NOMO-1 (cell line): ENCODE measurements at regions not wholly inside any gene's neighbourhood (a gene's known extent, or its start where the extent isn't known, plus 50 kb on each side); places are given as distances from the start of the nearest gene placed in this dataset.
"Not testable (repeated sequence)": the region's sequence is repeated elsewhere in the genome, so short reads cannot be mapped to it uniquely, and the experiment has no call there.

Experiments used
- DNase-seq, 2 experiments: peaks; one replicate each; lab custom pipeline; 2025; ENCODE audit not compliant: unreplicated experiment in 2 of 2; lab: John Stamatoyannopoulos, UW

DNA sequence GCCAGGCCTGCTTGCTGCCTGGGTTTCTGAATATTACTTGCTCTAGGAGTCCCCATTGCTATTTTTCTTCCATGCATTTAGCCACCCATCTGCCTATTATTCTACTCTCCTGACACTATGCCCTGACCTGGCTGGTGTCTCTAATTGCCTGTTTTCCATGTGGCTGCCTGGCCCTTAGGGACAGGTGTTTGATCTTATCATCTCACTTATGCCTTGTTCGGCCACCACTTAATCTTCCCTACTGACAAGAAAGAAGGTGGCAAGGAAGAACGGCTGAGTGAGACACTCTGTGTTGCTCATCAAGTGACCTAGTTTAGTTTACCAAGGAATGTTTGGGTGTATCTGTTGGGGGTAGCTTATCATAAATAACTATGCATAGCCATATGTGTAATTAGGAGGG, 50.4 kb upstream of the RAPH1 start:
- no peak for DNase-seq

DNA sequence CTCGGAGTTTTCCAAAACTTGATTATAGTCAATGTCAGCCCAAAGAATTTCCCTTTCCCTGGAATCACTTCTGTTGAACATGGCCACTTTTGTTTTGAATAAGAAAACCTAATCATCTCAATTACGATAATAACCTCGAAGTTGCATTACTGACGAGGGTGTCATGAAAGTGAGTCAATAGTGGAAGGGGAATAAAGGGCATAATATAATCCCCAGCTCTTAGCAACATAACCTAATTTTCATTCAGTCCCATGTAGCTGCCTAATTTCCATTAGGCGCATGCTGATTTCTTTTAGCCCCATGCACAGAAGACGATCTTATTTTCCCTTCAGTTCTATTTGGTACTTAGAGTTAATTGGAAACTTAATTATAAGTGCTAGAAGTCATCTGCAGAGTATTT, 51.1 kb upstream of the RAPH1 start:
- DNase-seq, result no peak

DNA sequence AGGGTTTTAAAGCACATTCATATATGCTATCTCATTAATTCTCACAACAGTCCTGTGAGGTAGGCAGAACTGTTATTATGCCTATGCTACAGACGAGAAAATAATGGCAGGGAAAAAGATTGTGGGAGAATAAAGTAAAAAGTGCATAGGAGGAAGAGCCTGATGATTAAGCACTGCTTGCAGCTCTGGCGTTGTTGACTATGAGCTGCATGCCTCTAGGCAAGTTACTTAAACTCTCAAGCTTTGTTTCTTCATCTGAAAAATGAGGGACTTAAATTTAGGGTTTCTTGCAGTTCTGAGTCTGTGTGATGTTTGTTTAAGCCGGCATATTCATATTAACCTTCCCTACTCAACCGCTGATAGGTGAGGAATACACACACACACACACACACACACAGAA, 51.6 kb upstream of the RAPH1 start:
- no peak for DNase-seq

DNA sequence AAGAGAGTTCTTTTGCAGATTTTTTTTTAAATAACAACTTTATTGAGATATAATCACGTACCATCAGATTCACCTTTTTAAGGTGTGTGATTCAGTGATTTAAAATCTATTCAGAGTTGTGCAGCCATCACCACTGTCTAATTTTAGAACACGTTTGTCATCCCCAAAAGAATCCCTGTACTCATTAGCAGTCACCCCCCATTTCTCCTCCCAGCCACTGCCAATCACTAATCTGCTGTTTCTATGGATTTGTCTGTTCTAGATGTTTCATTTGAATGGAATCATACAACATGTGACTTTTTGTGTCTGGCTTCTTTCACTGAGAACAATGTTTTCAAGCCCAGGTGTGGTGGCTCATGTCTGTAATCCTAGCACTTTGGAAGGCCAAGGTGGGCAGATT, 55.4 kb upstream of the RAPH1 start:
- DNase-seq, result no peak

DNA sequence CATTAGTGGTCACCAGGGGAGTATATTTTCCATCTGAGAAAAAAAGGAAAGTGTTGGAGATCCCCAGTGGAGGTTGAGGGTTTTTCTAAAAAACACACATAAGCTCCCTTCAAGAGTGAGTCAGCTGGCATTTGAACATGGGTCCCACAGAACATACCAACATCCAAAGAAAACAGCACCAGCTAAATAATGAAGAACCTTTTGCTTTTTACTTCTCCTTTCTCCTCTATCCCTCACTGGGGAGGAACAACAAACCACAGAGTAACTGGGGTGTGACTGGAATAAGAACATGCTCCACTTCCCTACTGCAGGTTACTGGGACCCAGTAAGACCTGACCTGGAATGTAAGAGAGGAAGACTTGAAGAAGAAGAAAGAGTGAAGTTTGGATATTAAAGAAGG, 56.5 kb upstream of the RAPH1 start:
- peak; percentile 13 to 61 for DNase-seq

DNA sequence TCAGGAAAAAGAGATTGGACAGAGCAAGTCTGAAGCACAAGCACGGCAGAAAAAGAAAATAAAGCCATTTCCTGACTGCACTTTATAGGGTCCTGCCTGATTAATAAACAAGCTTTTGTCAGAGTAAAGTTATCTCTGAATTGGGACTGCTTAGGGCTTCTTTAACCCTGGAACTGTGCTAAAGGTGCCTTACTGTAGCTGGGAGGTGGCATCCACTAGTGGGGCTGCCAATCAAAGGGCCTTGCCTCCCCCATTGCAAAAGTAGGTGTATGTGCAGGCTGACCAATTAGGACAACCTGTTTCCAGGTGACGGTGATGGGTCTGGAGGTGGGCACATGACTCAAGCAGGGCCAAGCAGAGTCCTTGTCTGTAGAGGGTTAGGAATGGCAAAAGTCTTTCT, 57.4 kb upstream of the RAPH1 start:
- no peak for DNase-seq

DNA sequence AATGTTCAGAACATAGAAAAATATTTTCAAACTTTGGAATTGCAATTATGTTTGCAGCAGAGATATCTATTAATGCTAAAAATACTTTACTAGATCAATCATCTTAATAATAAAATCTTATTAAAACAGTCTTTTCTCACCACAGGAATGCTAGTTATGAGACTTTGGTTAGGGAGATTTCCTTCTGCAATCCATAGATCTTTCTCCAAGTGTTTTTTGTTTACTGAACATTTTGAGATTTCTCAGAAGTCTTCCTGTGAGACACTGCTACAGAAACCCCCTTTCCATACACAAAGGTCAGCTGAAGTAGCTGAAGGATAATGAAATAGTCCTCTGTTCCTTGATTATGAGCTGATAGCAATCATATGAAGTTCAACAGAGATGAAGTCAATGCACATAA, 59.4 kb upstream of the RAPH1 start:
- no peak for DNase-seq

DNA sequence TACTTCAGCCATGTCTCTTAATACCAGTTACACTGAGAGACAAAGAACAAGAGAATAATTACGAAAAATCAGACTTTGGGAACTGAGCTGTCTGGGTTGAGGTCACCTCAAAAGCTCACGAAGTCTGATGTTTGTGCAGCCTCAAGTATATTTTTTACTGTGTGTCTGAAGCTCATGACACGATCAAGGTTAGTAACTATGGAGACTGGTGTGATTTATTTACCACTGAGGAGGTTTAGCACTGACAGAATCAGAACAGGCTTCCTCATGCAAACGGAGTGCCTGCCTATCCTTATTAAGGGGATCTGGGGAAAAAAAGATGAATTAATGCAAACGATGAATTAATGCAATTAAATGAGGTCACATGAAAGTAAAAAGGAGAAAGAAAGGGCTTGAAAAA, 61.1 kb upstream of the RAPH1 start:
- no peak for DNase-seq

DNA sequence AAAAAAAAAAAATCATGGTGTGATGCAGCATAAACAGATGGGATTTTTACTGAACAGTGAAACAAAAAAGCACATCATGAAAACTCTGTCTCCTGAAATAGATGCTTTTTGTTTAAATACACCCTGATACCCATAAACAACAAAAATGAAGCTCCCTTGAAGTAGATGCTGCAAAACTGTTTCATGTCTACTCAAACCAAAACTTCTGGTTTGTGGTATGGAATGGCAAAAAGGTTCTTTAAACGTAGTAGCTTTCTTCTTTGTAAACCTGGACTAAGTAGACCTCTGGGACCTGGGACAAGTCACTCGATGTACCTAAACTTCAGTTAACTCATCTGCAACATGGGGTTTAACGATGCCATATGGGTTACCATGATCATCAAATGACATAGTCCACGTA, 64.4 kb upstream of the RAPH1 start:
- no peak for DNase-seq

DNA sequence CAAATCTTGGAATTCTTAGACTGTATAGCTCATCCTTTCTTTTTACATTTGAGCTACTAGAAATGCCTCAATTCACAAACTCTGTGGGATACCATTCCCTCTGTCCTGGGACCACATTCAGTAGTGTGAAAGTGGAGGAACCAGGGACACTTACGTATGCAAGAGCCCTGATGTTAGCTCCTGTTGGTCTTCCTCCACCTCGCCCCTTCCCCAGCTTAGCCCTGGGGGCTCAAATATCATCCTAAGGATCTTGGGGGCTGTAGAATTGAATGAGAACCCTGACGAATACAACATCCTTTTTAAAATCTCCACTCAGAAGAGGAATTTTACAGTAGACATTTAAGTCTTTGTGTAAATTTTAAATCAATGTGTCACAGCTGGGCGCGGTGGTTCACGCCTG, 65.2 kb upstream of the RAPH1 start:
- no peak for DNase-seq

DNA sequence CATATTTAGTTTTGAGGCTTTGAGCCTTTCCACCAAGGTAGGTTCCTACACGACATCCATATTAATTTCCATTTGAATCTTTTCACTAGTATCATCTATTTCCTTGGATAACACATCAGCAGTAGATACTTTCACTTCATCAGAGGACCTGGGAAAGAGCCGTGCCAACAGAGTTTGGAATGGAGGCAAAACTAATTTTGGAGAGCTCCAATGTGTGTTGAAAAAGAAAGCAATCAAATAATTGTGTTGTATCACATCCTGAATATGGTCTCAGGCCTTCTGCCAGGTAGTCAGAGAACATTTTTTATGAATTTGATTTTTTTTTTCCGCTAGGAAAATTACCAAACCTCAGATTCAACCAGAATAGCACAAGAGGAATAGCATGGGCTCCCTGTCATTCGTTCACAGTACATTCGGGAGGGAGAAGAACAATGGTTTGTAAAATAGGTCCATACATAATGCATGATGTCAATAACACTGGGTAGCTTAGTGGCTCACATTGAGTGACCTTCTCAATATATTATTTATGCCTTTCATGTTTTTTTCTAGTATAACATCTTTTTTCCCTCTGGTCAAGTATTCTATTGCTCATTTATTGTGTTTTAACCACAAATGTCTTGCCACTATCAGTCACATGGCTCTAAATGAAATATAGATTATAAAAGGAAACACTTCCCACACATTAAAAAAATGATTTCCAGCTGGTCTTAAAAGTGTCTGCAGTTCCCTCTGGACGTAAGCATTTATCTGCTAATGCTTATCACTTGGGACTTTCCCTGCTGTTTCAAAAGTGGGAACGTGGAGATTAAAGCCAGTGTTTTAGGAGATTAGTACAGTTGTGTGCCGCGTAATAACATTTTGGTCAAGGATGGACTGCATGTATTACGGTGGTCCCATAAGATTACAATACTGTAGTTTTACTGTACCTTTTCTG, 68.6 kb upstream of the RAPH1 start:
- DNase-seq, result no peak

DNA sequence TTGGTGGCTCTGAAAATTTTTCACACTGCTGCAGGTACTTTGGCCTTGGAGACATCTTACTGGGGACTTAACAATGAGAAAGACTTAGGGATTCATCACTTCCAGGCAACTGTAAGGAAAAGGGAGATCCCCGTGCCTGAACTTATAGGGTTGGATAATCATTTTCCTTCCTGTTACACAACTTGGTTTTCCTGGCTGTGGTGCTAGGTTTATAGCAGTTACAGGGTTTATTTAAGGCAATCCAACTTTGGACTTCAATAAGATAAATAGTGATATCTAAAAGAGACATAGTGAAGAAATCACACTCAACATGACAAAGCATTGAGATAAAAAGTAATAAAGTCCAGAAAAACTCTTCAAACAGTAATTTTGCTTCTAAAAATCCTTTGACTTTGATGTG, 70.2 kb upstream of the RAPH1 start:
- DNase-seq, result no peak

DNA sequence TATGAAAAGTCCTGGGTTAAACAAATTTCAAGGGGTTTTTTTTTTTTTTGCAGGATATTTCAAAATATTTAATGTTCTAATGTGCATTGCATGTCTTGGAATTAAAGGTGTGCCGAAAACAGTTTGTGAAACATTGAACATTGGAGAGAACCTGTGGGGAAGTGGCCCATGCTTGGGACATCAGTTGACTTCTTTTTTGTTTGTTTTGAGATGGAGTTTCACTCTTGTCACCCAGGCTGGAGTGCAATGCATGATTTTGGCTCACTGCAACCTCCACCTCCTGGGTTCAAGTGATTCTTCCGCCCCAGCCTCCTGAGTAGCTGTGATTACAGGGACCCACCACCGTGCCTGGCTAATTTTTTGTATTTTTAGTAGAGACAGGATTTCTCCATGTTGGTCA, 71.0 kb upstream of the RAPH1 start:
- no peak for DNase-seq

DNA sequence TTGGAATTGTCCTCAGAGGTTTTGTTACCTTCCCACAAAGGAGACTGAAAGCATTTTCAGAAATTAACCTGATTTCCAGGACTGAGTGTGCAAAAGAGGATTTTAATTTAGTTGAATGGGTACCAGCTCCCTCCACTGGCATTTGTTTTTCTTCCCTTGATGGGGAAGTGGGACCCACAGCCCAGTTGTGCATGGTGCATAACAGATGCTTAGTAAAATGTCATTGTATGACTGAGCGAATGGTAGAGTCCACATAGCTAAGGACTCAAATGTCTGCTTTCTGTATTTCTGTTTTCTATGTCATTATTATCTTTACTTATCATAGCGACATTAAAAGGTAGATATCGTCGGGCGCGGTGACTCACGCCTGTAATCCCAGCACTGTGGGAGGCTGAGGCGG, 75.5 kb upstream of the RAPH1 start:
- no peak for DNase-seq

DNA sequence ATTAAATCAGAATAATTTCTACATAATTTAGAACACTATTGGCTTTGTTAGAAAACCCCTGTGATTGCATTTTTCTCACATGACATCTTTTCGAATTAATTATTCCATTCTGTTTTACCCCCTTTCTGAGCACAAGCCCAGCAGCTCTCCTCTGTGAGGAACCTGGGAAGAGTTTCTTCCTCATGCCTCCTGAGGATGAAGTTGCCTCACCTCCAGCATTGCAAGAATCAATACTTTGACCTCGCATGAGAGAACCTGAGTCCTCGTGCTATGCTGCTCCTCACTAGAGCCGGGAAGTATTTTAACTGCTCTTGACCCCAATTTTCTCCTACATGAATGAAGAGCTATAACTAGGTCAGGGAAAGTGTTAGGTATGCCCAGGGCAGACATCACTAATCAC, 77.1 kb upstream of the RAPH1 start:
- no peak for DNase-seq

DNA sequence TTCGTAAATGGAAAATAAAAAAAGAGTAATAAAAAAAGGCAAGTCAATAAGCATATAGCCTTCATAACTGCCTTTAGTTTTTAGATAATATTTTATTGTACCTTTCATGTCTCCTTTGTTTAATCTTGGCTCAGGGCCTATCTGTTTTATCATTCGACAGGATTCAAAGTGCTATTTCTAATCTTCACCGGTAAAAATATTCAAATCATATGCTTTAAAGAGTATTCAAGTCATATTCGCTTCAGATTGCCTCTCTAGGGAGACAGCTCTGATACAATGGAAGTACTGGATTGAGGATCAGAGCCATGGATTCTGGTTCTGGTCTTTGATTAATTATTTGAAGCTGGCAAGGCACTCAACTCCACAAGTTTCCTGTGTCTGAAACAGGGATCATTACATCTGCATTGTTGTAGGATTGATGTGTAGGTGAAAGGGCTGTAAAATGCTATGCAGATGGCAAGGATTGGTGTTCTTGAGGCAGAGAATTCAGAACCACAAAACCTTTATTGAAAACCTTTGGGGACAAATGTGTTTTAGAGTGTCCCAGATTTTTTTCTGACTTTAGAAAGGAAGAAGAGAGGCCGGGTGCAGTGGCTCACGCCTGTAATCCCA, 84.3 kb upstream of the RAPH1 start:
- DNase-seq, result no peak

DNA sequence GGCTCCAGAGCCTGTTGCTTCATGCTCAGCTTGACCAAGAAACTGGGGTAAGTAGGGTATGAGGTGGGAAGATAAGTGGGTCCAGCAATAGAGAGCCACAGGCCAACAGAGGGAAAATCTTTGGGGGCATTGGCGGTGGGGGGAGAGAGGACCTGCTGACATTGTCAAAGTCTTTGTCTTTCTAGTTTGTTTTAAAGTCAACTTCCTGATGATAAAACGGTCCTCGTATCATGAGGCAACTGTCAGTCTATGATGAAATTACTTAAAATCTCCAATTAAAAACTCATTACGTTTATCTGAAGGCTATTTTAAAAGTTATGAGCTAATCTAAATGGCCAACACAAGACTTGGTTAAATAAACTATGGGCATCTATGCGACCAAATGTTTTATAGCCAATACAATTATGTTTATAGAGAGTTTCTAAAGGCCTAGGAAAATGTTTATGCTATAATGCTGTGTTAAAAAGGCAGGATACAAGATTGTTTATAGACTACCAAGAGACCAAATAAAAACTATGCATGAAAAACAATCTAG, 84.4 kb upstream of the CD28 start:
- no peak for DNase-seq

DNA sequence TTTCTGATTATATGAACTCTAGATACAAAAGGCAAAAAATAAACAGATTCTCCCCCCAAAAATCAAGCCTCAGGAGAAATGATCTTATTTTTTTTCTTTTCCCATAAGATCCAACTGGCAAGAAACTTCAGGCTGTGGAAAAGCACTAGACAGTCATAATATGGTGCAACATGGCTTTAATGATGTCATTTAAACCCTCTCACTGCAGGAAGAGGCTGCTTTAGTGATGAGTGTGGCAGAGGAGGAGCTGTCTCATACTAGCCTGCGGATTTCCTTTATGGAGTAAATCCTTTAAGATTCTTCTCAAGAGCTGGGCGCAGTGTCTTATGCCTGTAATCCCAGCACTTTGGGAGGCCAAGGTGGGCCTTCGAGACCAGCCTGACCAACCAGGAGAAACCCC, 83.3 kb upstream of the CD28 start:
- DNase-seq, result no peak

DNA sequence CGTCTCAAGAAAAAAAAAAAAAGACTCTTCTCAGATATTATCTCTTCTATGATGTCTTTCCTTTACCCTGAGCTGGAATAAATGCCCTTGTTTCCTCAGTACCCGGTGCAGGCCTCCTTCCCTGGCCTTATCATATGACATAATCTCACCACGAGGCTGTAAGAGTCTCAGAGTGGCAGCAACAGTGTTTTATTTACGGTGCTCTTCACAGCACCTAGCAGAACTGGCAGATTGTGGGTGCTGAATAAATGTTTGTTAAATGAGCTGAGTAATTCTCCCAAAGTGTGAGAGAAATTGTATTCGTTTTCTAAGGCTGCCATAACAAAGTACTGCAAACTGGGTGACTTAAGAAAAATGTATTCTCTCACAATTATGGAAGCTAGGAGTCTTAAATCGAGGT, 82.8 kb upstream of the CD28 start:
- DNase-seq, result no peak

DNA sequence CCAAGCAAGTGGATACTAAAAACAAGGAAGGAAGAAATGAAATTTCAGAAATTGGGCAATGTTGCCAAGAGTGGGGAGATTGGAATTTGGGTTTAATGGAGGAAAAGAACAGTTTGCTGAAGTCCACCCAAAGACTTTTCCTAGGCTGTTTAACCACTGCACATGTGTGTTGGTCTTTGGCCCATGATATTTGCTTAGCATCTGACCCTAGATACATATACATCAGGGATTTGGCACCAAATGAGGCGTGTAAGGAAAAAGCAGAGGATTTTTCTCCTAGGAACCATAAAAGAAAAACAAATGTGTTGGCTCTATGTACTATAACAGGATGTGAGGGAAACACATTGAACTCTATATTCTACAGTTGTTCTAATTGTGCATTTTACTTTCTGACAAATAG, 80.7 kb upstream of the CD28 start:
- no peak for DNase-seq

DNA sequence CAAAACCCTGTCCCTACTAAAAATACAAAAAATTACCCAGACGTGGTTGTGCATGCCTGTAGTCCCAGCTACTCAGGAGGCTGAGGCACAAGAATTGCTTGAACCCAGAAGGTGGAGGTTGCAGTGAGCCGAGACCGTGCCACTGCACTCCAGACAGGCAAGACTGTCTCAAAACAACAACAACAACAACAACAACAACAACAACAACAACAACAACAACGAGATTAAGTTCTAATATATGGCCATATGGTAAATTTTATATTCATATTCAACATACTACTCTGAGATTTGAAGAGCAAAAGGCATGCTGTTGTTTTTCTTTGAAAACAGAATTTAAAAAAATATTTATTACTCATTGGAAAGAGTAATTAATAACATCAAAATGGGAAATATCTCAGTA, 80.2 kb upstream of the CD28 start:
- DNase-seq, result not testable (repeated sequence)

DNA sequence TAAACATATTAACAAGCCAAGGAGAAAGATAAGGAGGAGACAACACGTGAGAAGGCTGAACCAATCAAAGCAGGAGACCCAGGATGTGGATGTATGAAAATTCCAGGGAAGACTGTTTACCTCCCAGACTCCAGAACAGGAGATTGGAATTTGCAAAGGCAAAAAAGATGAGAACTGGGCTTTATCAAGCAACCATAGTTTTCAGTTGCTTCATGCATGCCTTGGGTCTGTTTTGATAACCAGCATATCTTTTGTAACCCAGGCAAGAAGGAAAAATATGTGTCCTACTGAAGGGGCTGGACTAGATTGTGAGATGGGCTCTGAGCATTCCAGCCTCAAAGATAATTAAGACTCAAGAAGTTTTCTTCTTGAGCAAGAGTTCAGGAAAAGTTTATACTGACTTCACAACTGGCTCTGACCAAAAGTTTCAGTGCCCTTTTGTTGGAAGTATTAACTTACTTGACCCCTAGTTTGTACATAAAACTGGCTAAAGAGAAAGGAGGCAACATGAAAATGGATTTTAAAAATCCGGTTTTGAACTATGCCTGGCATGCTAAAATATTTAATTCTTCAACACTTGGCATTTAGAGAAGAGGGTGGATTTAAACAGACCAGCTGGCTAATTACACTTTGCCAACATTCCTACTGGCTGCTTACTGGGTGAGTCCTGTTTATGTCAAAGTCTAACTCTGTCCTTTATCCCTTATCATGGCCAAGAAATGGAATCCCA, 79.3 kb upstream of the CD28 start:
- no peak for DNase-seq
